K562 (cell line): ENCODE measurements at regions not wholly inside any gene's neighbourhood (a gene's known extent, or its start where the extent isn't known, plus 50 kb on each side); places are given as distances from the start of the nearest gene placed in this dataset.

Experiments used
- CREM ChIP-seq: IDR thresholded peaks from 2 replicates; pipeline ENCODE4 v1.6.1; 2014; ENCODE audit warnings: antibody characterized with exemption, low read depth
- HIVEP1 ChIP-seq: fragments of 250-450 bp; sonication (Bioruptor Pico); IDR thresholded peaks from 2 replicates; pipeline ENCODE4 v1.4.0; 2020; ENCODE audit warnings: mild to moderate bottlenecking
- NCOA1 ChIP-seq: fragments of 450-650 bp; IDR thresholded peaks from 2 replicates; pipeline ENCODE4 v1.6.1; 2016; ENCODE audit warnings: low read depth
- NR1H2 ChIP-seq: sonication (generic); formaldehyde crosslinking; IDR thresholded peaks from 2 replicates; pipeline ENCODE4 v1.4.0; 2020; ENCODE audit warnings: mild to moderate bottlenecking, missing genetic modification reagents
- TF ChIP-seq, protein P1 (sequence below): sonication (generic); formaldehyde crosslinking; IDR thresholded peaks from 2 replicates; pipeline ENCODE4 v1.8.1; 2023; ENCODE audit warnings: mild to moderate bottlenecking, missing genetic modification reagents
- TF ChIP-seq, protein P2 (sequence below): fragments of 250-450 bp; sonication (Bioruptor Pico); IDR thresholded peaks from 2 replicates; pipeline ENCODE4 v1.5.0; 2021; ENCODE audit warnings: mild to moderate bottlenecking, borderline replicate concordance

DNA sequence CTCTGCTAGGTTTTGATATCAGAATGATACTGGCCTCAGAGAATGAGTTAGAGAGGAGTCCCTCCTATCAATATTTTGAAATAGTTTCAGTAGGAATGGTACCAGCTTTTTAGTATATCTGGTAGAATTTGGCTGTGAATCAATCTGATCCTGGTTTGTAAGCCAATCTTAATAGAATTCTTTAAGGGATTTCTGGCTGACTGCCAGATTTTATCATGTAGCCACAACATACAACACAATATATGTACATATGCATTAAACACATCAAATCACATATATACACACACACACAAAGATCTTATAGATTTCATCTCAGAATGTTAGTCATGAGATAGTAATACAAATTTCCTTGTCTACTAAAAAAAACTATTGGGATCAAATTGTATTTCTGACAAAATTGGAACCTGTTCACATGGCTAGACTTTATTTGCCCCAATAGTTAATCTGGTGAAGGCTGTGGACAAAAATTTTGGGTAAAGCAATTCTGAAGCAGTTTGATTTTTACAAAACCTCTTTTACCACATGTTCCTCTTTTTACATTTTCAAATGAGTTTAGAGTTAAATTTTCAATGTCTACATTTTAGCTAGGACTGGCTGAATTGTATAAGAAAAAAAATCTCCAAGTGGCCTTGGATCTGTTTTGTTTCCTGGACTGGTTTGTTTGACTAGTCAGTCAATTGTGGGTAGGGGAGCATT lies 151.7 kb downstream of the FASLG start:
- TF ChIP-seq, protein P1, sequence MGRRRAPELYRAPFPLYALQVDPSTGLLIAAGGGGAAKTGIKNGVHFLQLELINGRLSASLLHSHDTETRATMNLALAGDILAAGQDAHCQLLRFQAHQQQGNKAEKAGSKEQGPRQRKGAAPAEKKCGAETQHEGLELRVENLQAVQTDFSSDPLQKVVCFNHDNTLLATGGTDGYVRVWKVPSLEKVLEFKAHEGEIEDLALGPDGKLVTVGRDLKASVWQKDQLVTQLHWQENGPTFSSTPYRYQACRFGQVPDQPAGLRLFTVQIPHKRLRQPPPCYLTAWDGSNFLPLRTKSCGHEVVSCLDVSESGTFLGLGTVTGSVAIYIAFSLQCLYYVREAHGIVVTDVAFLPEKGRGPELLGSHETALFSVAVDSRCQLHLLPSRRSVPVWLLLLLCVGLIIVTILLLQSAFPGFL (CRISPR knock-in tag): no peak
- TF ChIP-seq NR1H2: no peak
- TF ChIP-seq HIVEP1 (CRISPR knock-in tag): no peak
- TF ChIP-seq NCOA1: no peak
- TF ChIP-seq CREM: no peak
- TF ChIP-seq, protein P2, sequence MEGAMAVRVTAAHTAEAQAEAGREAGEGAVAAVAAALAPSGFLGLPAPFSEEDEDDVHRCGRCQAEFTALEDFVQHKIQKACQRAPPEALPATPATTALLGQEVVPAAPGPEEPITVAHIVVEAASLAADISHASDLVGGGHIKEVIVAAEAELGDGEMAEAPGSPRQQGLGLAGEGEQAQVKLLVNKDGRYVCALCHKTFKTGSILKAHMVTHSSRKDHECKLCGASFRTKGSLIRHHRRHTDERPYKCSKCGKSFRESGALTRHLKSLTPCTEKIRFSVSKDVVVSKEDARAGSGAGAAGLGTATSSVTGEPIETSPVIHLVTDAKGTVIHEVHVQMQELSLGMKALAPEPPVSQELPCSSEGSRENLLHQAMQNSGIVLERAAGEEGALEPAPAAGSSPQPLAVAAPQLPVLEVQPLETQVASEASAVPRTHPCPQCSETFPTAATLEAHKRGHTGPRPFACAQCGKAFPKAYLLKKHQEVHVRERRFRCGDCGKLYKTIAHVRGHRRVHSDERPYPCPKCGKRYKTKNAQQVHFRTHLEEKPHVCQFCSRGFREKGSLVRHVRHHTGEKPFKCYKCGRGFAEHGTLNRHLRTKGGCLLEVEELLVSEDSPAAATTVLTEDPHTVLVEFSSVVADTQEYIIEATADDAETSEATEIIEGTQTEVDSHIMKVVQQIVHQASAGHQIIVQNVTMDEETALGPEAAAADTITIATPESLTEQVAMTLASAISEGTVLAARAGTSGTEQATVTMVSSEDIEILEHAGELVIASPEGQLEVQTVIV (CRISPR knock-in tag): no peak
